GM12874 (cell line): ENCODE measurements at regions not wholly inside any gene's neighbourhood (a gene's known extent, or its start where the extent isn't known, plus 50 kb on each side); places are given as distances from the start of the nearest gene placed in this dataset.

Experiments
- TF ChIP-seq, protein P1 (sequence below): IDR thresholded peaks from 2 replicates; pipeline ENCODE4 v1.5.1; 2011; ENCODE audit warnings: low read depth, mild to moderate bottlenecking, control low read depth, low read length, moderate library complexity; ENCODE audit not compliant: insufficient read depth

DNA sequence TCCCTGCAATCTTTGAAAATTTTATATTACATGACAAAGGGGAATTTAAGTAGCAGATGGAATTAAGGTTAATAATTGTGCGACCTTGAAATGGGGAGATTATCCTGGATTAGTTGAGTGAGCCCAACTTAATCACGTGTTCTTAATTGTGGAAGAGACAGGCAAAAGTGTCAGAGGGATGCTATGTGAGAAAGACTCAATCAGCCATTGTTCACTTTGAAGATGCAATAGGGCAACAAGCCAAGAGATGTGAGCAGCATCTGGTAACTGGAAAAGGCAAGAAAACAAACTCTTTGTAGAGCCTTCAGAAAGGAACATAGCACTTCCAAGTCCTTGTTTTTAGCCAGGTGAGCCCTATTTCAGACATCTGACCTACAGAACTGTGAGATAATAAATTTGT, 247.7 kb downstream of the SLITRK1 start:
- TF ChIP-seq, protein P1, sequence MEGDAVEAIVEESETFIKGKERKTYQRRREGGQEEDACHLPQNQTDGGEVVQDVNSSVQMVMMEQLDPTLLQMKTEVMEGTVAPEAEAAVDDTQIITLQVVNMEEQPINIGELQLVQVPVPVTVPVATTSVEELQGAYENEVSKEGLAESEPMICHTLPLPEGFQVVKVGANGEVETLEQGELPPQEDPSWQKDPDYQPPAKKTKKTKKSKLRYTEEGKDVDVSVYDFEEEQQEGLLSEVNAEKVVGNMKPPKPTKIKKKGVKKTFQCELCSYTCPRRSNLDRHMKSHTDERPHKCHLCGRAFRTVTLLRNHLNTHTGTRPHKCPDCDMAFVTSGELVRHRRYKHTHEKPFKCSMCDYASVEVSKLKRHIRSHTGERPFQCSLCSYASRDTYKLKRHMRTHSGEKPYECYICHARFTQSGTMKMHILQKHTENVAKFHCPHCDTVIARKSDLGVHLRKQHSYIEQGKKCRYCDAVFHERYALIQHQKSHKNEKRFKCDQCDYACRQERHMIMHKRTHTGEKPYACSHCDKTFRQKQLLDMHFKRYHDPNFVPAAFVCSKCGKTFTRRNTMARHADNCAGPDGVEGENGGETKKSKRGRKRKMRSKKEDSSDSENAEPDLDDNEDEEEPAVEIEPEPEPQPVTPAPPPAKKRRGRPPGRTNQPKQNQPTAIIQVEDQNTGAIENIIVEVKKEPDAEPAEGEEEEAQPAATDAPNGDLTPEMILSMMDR: no peak

DNA sequence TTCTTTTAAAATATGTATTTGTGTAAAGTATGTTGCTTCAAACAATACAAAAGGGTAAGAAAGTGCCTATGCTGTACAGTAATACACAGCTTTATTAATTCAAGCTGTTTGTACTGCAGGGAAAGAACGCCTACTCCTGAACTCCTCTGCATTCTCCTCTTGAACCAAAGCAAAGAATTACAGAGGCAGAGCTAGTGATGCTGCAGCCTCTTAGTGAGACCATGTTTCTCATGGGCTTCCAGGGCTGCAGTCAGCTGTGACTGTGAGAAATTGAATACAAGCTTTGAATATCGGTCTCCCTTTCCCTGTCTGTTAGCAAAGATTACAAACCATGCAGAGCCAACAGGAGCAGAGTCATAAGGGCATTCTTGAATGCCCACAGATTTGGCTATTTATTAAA, 248.5 kb downstream of the SLITRK1 start:
- TF ChIP-seq, protein P1: no peak

DNA sequence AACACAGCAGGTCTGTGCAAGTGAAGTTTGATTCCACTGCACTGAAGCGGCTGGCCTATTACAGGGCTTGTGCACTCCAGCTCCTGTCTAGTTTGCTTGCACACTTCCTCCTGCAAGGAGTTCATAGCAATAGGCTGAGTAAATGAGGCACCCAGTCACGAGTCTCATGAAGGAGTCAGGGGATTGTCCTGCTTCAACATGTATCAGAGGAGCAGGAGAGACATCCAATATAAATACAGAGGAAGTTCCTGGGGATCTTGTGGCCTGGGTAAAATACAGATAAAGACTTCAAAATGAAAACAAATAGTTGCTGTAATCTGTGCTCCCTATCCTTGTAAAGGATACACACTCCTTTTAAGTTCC, 259.9 kb downstream of the SLITRK1 start:
- TF ChIP-seq, protein P1: no peak

DNA sequence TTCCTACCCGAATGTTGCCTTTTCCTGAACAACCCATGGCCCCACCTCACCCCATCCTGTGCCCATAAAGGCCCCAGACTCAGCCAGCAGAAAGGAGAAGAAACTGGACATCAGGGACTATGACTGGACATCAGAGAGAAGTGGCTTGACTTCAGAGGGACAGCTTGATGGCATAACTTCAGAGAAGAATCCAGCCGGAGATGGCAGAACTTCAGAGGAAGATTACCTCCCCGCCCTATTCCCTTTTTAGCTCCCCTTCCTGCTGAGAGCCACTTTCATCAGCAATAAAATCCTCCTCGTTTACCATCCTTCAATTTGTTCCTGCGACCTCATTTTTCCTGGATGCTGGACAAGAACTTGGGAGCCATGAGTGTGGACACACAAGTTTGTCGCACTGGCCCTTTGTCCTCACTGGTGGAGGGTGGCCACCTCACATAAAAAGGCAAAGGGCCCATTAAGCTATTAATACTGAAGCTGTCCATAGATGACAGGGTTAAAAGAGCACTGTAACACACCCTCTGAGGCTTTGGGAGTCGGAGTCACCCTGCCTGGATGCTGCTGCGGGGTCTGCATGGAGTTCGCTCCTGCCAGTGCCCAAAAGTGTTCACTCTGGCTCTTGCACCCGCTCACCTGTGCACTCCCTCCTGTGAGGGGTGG, 260.4 kb downstream of the SLITRK1 start:
- TF ChIP-seq, protein P1: no peak

DNA sequence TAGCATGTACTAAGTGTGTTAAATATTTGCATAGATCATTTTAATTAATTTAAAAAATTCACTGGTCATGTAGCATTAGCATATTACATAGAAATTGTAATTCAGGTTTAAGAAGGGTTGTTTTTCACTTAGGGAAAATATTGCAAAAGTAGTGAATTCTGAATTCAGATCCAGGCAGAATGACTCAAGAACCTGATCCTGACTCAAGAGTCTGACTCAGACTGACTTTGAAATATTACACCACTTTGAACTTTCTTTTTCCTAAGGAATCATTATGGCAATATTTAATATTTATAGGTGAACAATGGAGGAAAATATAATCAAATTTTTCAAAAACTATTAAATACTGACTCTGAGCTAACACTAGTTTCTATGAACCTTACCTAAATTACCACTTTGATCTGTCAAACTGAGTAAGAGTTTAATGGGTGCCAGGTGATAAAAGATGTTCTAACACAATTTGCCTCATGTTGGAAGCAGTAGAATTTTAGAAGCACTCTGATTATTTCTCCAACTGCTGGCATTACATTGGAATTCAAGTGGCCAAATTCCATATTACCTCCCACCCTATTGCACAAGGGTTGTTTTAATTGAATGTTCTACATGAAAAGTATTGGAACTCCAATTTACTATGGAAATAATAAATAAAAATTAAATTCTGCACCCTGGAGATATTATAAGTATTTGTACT, 261.6 kb downstream of the SLITRK1 start:
- TF ChIP-seq, protein P1: no peak

DNA sequence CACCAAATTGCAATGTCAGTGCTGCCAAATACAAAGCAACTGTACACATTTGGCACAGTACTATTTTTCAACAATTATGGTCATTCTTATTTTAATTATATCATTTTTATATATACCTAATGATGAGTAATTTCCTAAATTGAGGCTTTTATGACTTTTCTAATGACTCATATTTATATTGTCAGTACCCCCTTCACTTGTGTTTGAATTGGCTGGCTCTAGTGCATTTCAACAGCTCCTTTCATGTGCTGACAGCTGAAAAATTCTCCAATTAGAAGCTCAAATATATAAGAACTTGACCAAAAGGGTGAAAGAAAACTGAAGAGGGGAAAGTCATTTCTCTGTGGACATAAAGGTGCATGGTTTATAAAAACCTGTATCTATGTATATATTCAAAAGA, 263.3 kb downstream of the SLITRK1 start:
- TF ChIP-seq, protein P1: no peak

DNA sequence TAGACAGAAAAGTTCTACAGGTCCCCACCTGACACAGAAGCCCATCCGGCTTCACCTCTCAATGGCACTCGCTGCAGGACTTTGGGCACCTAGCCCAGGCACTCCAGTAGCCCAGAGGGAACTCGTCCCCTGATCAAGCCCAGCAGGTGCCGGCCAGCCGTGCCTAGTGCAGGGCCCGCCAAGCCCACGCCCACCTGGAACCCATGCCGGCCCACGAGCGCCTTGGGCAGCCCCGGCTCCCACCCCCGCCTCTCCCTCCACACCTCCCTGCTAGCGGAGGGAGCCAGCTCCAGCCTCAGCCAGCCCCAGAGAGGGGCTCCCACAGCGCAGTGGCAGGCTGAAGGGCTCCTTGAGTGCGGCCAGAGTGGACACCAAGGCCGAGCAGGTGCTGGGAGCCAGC, 268.8 kb downstream of the SLITRK1 start:
- TF ChIP-seq, protein P1: no peak
